ENCODE measurements at regions not wholly inside any gene's neighbourhood (a gene's known extent, or its start where the extent isn't known, plus 50 kb on each side); places are given as distances from the start of the nearest gene placed in this dataset.

- TF ChIP-seq, protein P1, sequence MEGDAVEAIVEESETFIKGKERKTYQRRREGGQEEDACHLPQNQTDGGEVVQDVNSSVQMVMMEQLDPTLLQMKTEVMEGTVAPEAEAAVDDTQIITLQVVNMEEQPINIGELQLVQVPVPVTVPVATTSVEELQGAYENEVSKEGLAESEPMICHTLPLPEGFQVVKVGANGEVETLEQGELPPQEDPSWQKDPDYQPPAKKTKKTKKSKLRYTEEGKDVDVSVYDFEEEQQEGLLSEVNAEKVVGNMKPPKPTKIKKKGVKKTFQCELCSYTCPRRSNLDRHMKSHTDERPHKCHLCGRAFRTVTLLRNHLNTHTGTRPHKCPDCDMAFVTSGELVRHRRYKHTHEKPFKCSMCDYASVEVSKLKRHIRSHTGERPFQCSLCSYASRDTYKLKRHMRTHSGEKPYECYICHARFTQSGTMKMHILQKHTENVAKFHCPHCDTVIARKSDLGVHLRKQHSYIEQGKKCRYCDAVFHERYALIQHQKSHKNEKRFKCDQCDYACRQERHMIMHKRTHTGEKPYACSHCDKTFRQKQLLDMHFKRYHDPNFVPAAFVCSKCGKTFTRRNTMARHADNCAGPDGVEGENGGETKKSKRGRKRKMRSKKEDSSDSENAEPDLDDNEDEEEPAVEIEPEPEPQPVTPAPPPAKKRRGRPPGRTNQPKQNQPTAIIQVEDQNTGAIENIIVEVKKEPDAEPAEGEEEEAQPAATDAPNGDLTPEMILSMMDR (IDR thresholded peaks at IDR 0.05; ENCODE audit: poor library complexity, severe bottlenecking): no peak
- TF ChIP-seq POLR2AphosphoS5 (IDR thresholded peaks at IDR 0.05) (no peak), EZH2 (IDR thresholded peaks at IDR 0.05; ENCODE audit: borderline replicate concordance, insufficient read depth, low read length, poor library complexity, severe bottlenecking) (no peak), TAF1 (IDR thresholded peaks at IDR 0.05; ENCODE audit: low read depth) (no peak), EP300 (conservative IDR thresholded peaks at IDR 0.05; ENCODE audit: poor library complexity, severe bottlenecking) (no peak), MXI1 (conservative IDR thresholded peaks at IDR 0.05; ENCODE audit: poor library complexity, severe bottlenecking) (no peak), RAD21 (conservative IDR thresholded peaks at IDR 0.05) (no peak)
- TF ChIP-seq, protein P2, sequence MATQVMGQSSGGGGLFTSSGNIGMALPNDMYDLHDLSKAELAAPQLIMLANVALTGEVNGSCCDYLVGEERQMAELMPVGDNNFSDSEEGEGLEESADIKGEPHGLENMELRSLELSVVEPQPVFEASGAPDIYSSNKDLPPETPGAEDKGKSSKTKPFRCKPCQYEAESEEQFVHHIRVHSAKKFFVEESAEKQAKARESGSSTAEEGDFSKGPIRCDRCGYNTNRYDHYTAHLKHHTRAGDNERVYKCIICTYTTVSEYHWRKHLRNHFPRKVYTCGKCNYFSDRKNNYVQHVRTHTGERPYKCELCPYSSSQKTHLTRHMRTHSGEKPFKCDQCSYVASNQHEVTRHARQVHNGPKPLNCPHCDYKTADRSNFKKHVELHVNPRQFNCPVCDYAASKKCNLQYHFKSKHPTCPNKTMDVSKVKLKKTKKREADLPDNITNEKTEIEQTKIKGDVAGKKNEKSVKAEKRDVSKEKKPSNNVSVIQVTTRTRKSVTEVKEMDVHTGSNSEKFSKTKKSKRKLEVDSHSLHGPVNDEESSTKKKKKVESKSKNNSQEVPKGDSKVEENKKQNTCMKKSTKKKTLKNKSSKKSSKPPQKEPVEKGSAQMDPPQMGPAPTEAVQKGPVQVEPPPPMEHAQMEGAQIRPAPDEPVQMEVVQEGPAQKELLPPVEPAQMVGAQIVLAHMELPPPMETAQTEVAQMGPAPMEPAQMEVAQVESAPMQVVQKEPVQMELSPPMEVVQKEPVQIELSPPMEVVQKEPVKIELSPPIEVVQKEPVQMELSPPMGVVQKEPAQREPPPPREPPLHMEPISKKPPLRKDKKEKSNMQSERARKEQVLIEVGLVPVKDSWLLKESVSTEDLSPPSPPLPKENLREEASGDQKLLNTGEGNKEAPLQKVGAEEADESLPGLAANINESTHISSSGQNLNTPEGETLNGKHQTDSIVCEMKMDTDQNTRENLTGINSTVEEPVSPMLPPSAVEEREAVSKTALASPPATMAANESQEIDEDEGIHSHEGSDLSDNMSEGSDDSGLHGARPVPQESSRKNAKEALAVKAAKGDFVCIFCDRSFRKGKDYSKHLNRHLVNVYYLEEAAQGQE (IDR thresholded peaks at IDR 0.05; ENCODE audit: borderline replicate concordance): no peak
These were observed 129.3 kb upstream of the KCNJ16 start for GRCh38 chr17:69945698-69946185.
